ENCODE measurements at regions not wholly inside any gene's neighbourhood (a gene's known extent, or its start where the extent isn't known, plus 50 kb on each side); places are given as distances from the start of the nearest gene placed in this dataset.
A peak's percentile ranks its signal among the peaks of the same experiment; 100 is the strongest.

DNA sequence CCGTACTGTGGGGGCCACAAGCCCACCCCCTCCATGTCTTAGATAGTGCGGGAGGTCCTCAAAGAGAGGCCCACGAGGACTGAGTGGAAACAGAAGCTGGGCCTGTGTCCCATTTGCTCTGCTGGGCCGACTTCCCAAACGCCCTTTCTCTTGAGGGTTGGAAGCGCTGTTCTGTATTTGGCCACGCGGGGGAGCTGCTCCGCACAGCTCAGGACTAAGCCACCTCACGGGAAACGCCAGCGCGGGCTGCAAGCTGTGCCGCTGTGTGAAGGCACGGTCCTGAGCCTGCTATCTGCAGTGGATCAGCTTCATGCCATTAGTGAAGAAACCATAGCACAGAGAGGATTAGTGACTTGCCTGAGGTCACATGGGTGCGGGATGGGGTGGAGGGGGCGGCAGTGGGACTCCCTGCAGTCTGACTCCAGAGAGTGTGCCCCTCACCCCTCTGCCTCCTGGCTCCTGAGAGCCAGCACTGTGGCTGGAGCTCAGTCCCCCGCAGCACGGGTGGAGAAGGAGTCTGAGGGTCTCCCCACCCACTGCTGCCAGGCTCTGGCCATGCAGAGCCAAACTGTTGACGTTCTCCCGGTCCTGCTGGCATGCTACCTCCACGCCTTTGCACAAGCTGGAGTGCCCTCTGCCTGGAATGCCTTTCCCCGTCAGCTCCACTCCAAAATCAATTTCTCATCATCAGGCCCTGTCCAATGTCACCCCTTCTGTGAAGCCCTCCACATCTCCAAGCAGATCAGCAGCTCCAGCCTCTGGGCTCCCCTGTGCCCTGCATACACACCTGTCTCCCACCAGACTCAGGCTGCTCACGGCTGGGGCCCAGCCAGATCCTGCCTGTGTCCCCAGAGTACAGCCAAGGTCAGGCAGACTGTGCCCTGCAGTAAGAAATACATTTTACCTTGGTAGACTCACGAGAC is 51.5 kb upstream of the LRRC32 start:
- DNase-seq (ENCODE audit: low read depth in 2 of 2): peak; percentile 31

DNA sequence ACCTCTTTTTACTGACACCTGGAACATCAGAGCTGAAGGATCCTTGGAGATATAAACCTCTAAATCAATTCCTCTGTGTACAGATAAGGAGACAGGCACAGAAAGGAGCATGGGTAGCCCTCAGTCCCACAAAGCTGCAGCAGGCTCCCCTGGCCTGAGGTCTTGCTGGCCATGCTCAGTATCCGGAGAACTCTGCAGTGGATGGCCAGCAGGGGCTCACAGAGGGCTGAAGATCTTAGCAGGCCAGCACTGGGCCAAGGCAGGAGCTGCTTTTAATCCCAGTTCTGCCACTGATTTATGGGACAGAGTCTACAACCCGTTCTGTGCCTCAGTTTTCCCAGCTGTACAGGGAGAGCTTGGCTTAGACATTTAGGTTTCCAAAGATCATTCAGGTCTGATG is 52.6 kb upstream of the LRRC32 start:
- DNase-seq (ENCODE audit: low read depth in 2 of 2): no peak

DNA sequence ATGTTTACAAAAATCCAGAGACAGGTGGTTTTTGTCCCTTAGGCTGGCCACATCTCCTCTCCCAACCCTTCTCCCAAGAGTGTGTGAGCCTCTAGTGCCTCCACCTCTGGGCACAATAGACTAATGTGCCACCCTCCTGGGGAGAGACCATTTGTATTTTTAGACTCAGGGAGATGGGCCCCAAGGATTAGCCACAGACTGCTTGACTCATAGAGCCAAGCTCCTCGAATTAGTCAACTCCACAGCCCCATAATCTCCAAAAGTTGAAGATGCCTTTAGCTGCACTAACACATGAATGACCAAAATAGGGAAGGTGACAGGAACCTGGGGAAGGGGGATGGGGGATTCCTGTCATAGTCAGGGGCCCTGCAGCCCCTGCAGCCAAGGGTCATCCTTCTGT is 53.0 kb upstream of the LRRC32 start:
- no peak for DNase-seq (ENCODE audit: low read depth in 2 of 2)

DNA sequence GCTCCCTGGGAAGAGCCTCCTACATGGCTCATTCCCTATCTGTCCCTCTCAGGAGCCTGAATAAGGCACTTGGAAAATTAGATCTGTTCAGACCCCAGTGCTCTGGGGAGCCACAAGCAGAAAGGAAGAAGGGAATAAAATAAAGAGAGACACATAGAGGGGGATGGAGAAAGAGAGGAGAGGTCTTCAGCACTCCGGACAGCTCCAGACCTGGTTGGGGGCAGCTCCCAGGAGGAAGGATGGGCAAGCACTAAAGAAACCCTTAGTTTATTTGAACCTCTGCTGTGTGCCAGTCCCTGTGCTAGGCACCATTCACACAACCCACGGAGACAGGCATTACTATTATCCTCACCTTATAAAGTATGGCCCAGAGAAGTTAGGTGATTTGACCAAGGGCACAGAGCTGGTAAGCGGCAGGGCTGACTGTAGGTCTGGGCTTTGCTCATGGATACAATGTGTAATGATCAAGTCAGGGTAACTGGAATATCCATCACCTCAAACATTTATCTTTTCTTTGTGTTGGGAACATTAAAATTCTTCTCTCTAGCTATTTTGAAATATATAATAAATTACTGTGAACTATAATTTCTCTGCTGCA is 53.7 kb upstream of the LRRC32 start:
- no peak for DNase-seq (ENCODE audit: low read depth in 2 of 2)

DNA sequence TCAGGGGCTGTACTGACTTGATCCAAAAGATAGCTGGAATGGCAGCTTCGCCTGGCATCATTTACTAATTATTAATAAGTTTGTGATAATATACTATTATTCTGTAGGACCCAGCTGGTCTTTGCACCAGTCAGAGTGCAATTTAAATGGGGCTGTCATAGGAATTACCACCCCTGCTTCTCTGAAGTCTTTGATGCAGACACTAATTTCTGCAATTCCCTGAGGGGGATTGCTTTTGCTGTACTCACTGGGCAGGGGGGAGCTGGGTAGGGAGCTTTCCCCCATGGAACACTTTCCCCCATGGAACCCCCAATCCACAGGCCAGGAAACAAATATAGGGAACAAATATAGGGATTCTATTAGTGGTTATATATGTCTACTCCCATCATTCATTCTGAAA is 54.9 kb upstream of the TSKU start:
- DNase-seq (ENCODE audit: low read depth in 2 of 2): no peak

DNA sequence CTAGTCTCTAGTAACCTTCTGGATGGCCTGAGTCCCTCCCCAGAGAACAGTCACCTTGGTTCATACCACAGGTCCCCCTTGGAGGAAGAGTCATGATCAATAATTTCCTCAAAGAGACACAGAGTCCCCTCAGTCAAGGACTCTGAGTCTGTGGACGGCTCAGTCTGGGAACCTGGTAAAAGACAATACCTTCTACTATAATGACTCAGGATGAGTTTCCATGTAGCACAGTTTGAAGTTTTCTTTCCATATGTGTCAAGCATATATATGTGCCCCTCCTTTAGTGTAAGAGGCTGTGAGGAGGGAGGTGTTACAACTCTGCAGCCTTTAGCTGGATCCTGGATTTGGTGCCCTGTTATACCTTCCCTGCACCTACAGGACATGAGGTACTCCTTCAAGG is 54.4 kb upstream of the TSKU start:
- no peak for DNase-seq (ENCODE audit: low read depth in 2 of 2)

DNA sequence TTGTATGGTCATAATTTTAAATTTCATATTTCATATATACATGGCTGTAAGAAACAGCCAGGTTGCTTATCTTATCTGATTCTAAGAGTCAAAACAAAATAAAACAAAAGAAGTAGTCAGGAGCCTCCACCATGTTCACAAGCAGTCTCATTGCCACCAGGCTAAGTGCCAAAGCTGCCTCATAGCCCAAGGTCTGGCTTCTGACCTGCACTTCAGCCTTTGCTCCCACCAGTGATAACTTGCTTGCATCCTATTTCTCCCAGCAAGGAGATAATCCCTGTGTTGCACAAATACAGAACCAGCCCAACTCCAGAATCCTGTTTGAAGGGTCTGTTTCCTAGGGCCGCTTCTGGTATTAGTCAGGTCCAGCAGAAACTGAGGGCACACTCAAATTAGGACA is 53.9 kb upstream of the TSKU start:
- DNase-seq (ENCODE audit: low read depth in 2 of 2): no peak

DNA sequence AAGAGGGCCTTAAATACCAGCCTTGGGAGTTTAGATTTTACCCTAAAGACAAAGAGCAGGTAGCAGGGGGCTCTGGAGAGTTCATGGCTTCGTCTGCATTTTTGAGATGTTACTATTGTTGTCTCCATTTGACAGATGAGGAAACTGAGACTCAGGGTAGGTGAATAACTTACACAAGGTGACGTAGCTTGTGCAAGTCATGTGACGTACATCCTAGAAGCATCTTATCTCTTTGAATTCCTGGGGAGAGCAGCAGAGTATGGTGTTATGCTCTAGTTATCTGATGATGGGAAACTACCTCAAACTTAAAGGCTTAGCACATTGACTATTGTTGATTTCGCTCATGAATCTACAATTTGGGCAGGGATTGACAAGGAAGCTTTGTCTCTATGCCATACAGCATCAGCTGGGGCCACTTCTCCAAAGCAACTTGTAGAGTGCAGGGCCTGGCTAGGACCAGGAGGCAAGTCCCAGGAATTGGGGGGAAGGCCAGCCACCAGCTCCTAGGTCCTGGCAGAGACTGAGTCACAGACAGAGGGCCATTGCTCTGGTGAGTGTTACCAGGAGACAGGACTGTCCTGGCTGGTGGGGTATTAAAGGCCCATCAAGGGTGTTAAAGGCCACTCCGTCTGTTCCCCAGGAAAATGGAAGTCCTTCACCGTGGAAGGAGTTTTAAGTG is 52.1 kb upstream of the TSKU start:
- no peak for DNase-seq (ENCODE audit: low read depth in 2 of 2)

DNA sequence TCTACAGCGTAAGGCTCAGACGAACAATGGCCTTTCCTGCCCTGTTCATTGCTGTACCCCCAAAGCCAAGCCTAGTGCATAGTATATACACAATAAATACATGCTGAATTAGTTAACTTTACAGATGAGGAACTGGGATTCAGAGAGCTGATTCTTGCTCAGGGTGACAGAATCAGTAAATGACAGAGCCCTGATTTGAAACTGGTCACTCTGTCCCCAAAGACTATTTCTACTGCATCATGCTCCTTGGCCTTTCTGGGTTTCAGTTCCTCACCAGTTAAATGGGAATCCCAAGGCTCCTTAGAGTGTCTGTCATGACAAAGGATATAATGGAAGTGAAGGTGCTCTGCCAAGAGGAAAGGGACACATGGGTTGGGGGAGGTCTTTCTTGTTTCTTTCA is 50.5 kb upstream of the TSKU start:
- DNase-seq (ENCODE audit: low read depth in 2 of 2): no peak
